IMR-90 (cell line): ENCODE measurements at regions not wholly inside any gene's neighbourhood (a gene's known extent, or its start where the extent isn't known, plus 50 kb on each side); places are given as distances from the start of the nearest gene placed in this dataset.

Experiments used
- ATAC-seq: fragments of 200-7000 bp; cut with Tn5 transposase; 2 replicates; pipeline ENCODE4 v1.9.1; 2020; ENCODE audit warnings: low read depth, mild to moderate bottlenecking, moderate library complexity
- BruUV-seq: library from RNA; stranded (reverse); fragments of 400-500 nt; replicated peaks from 2 replicates; lab custom pipeline; 2021; lab: Mats Ljungman, UMichigan
- CTCF ChIA-PET: fragments of 300-600 bp; formaldehyde crosslinking; extraction: SDS; loops from one replicate; lab custom pipeline; 2021; ENCODE audit warnings: antibody characterized with exemption; lab: Yijun Ruan, JAX
- POLR2A ChIA-PET: fragments of 300-600 bp; sonication (Branson Sonifier 250); formaldehyde crosslinking; loops from one replicate; lab custom pipeline; 2022; ENCODE audit warnings: antibody characterized with exemption; ENCODE audit not compliant: unreplicated experiment; lab: Charles Lee
- DNase-seq: peaks from one replicate; pipeline ENCODE4 v3.0.0; 2013
- H2AFZ ChIP-seq: replicated peaks from 2 replicates; pipeline ENCODE3; 2013; ENCODE audit warnings: low read length, mild to moderate bottlenecking; ENCODE audit not compliant: poor library complexity
- H2AK5ac ChIP-seq: 2 replicates; pipeline ENCODE4 v1.6.1; 2013; ENCODE audit warnings: low read depth, low read length, inconsistent platforms
- H2AK9ac ChIP-seq: replicated peaks from 2 replicates; pipeline ENCODE3; 2013; ENCODE audit warnings: mild to moderate bottlenecking, low read depth, low read length, moderate library complexity; ENCODE audit not compliant: poor library complexity
- H2BK120ac ChIP-seq: 2 replicates; pipeline ENCODE4 v1.6.1; 2013; ENCODE audit warnings: low read depth, low read length, inconsistent platforms
- H2BK15ac ChIP-seq: 3 replicates; pipeline ENCODE4 v1.6.1; 2013; ENCODE audit warnings: low read depth, low read length, inconsistent platforms
- H2BK20ac ChIP-seq: 2 replicates; pipeline ENCODE4 v1.6.1; 2013; ENCODE audit warnings: low read depth, mild to moderate bottlenecking, inconsistent platforms, low read length, moderate library complexity
- H2BK5ac ChIP-seq: 2 replicates; pipeline ENCODE4 v1.6.1; 2013; ENCODE audit warnings: mild to moderate bottlenecking, low read depth, low read length, inconsistent platforms; ENCODE audit not compliant: poor library complexity, severe bottlenecking
- H3K14ac ChIP-seq: replicated peaks from 2 replicates; pipeline ENCODE4 v1.6.1; 2013; ENCODE audit warnings: low read depth, low read length, inconsistent platforms
- H3K18ac ChIP-seq: 2 replicates; pipeline ENCODE4 v1.6.1; 2013; ENCODE audit warnings: low read depth, low read length, control low read depth
- H3K23ac ChIP-seq: 2 replicates; pipeline ENCODE4 v1.6.1; 2013; ENCODE audit warnings: low read depth, low read length, inconsistent platforms
- H3K27ac ChIP-seq: 2 replicates; pipeline ENCODE4 v1.5.1; 2013; ENCODE audit warnings: mild to moderate bottlenecking, control low read depth, low read length; ENCODE audit not compliant: insufficient read depth
- H3K27me3 ChIP-seq: 2 replicates; pipeline ENCODE4 v1.6.1; 2013; ENCODE audit warnings: low read length; ENCODE audit not compliant: control insufficient read depth, insufficient read depth
- H3K36me3 ChIP-seq: 2 replicates; pipeline ENCODE4 v1.6.1; 2013; ENCODE audit warnings: low read length, mixed read lengths; ENCODE audit not compliant: control insufficient read depth, insufficient read depth
- H3K4ac ChIP-seq: 2 replicates; pipeline ENCODE4 v1.6.1; 2013; ENCODE audit warnings: low read depth, low read length, inconsistent platforms
- H3K4me1 ChIP-seq: 2 replicates; pipeline ENCODE4 v1.6.1; 2013; ENCODE audit warnings: low read length, mixed read lengths; ENCODE audit not compliant: control insufficient read depth, insufficient read depth
- H3K4me2 ChIP-seq: 2 replicates; pipeline ENCODE4 v1.6.1; 2013; ENCODE audit warnings: low read depth, mild to moderate bottlenecking, control low read depth, low read length, moderate library complexity
- H3K4me3 ChIP-seq: 2 replicates; pipeline ENCODE4 v1.5.1; 2013; ENCODE audit warnings: low read depth, mild to moderate bottlenecking, control low read depth, low read length, moderate library complexity; ENCODE audit not compliant: insufficient read depth
- H3K56ac ChIP-seq: 2 replicates; pipeline ENCODE4 v1.6.1; 2013; ENCODE audit warnings: low read length, inconsistent platforms; ENCODE audit not compliant: insufficient read depth; ENCODE audit errors: extremely low read depth
- H3K79me1 ChIP-seq, 2 experiments: 2 replicates each; pipeline ENCODE4 v1.6.1; 2013; ENCODE audit warnings: low read length in 2 of 2, inconsistent platforms in 1 of 2, low read depth in 1 of 2
- H3K9ac ChIP-seq: 2 replicates; pipeline ENCODE4 v1.6.1; 2013; ENCODE audit warnings: low read depth, low read length, control low read depth
- H3K9me1 ChIP-seq: 2 replicates; pipeline ENCODE4 v1.6.1; 2013; ENCODE audit warnings: low read length, inconsistent platforms; ENCODE audit not compliant: insufficient read depth
- H3K9me3 ChIP-seq: 2 replicates; pipeline ENCODE4 v1.6.1; 2013; ENCODE audit warnings: low read length; ENCODE audit not compliant: control insufficient read depth, insufficient read depth
- H4K20me1 ChIP-seq: 2 replicates; pipeline ENCODE4 v1.6.1; 2013; ENCODE audit warnings: low read length, inconsistent platforms; ENCODE audit not compliant: insufficient read depth
- H4K5ac ChIP-seq: 2 replicates; pipeline ENCODE4 v1.6.1; 2013; ENCODE audit warnings: mild to moderate bottlenecking, low read depth, low read length, control low read depth
- H4K8ac ChIP-seq, 2 experiments: 2 replicates each; pipeline ENCODE4 v1.6.1; 2013; ENCODE audit warnings: low read depth in 2 of 2, low read length in 2 of 2, control low read depth in 1 of 2, inconsistent platforms in 1 of 2
- H4K91ac ChIP-seq: 2 replicates; pipeline ENCODE4 v1.6.1; 2013; ENCODE audit warnings: low read depth, low read length, inconsistent platforms; ENCODE audit not compliant: insufficient read depth
- BHLHE40 ChIP-seq: fragments of 150-350 bp; IDR thresholded peaks from 2 replicates; pipeline ENCODE4 v1.6.1; 2016; ENCODE audit warnings: mild to moderate bottlenecking, low read depth, low read length
- CEBPB ChIP-seq: IDR thresholded peaks from 2 replicates; pipeline ENCODE4 v1.6.1; 2012; ENCODE audit warnings: low read depth, low read length, improper control_type of control experiment
- CHD1 ChIP-seq: IDR thresholded peaks from 2 replicates; pipeline ENCODE4 v1.6.1; 2012; ENCODE audit warnings: low read depth, low read length, improper control_type of control experiment
- CTCF ChIP-seq: conservative IDR thresholded peaks from 2 replicates; pipeline ENCODE4 v1.5.1; 2012; ENCODE audit warnings: mild to moderate bottlenecking, low read depth, low read length, improper control_type of control experiment
- ELK1 ChIP-seq: fragments of 150-350 bp; IDR thresholded peaks from 2 replicates; pipeline ENCODE4 v1.6.1; 2016; ENCODE audit warnings: low read depth, mild to moderate bottlenecking, low read length, moderate library complexity, borderline replicate concordance
- FOS ChIP-seq: fragments of 150-350 bp; IDR thresholded peaks from 2 replicates; pipeline ENCODE4 v1.6.1; 2016; ENCODE audit warnings: low read depth, low read length
- MAFK ChIP-seq: IDR thresholded peaks from 2 replicates; pipeline ENCODE4 v1.6.1; 2012; ENCODE audit warnings: low read depth, low read length, improper control_type of control experiment
- MAZ ChIP-seq: IDR thresholded peaks from 2 replicates; pipeline ENCODE4 v1.6.1; 2012; ENCODE audit warnings: low read depth, mild to moderate bottlenecking, low read length, improper control_type of control experiment, moderate library complexity, borderline replicate concordance
- MXI1 ChIP-seq: IDR thresholded peaks from 2 replicates; pipeline ENCODE4 v1.6.1; 2012; ENCODE audit warnings: low read depth, mild to moderate bottlenecking, low read length, moderate library complexity, borderline replicate concordance
- NFE2L2 ChIP-seq: fragments of 150-350 bp; IDR thresholded peaks from 2 replicates; pipeline ENCODE4 v1.6.1; 2016; ENCODE audit warnings: low read depth, mild to moderate bottlenecking, low read length
- POLR2A ChIP-seq: IDR thresholded peaks from 2 replicates; pipeline ENCODE4 v1.6.1; 2012; ENCODE audit warnings: mild to moderate bottlenecking, low read depth, low read length
- RAD21 ChIP-seq: IDR thresholded peaks from 2 replicates; pipeline ENCODE4 v1.6.1; 2012; ENCODE audit warnings: low read length, improper control_type of control experiment
- RCOR1 ChIP-seq: IDR thresholded peaks from 2 replicates; pipeline ENCODE4 v1.6.1; 2012; ENCODE audit warnings: mild to moderate bottlenecking, low read length, improper control_type of control experiment; ENCODE audit not compliant: insufficient replicate concordance
- RFX5 ChIP-seq: IDR thresholded peaks from 2 replicates; pipeline ENCODE4 v1.8.0; 2012; ENCODE audit warnings: low read depth, mild to moderate bottlenecking, low read length, moderate library complexity
- SMC3 ChIP-seq: fragments of 150-350 bp; IDR thresholded peaks from 2 replicates; pipeline ENCODE4 v1.6.1; 2016; ENCODE audit warnings: low read depth, mild to moderate bottlenecking, antibody characterized with exemption, low read length, moderate library complexity
- WGBS, 2 experiments: methylation state at CpG; one replicate each; pipeline versions ENCODE4 v1.1.5 to v1.1.7; 2013; ENCODE audit warnings: missing lambda C conversion rate in 2 of 2; ENCODE audit not compliant: insufficient read length in 1 of 2; ENCODE audit errors: extremely low coverage in 2 of 2; 5-methylcytosine and 5-hydroxymethylcytosine counted together
- dilution Hi-C: fragments of 300-500 bp; cut with HindIII; formaldehyde crosslinking; loops from one replicate; pipeline ENCODE4 v1.14.3; 2018; ENCODE audit warnings: low sequenced_read_pairs; ENCODE audit not compliant: unreplicated experiment
- in situ Hi-C: fragments of 300-500 bp; cut with MboI; formaldehyde crosslinking; loops from 3 replicates; pipeline ENCODE4 v1.14.3; 2019; ENCODE audit warnings: low sequenced_read_pairs, inconsistent platforms, mixed read lengths
- intact Hi-C: fragments of 100-400 bp; cut with micrococcal nuclease; formaldehyde crosslinking; loops from 2 replicates; pipeline ENCODE4 v1.10.0; 2022
- TF ChIP-seq, protein P1 (sequence below): fragments of 150-350 bp; IDR thresholded peaks from 2 replicates; pipeline ENCODE4 v1.6.1; 2017; ENCODE audit warnings: mild to moderate bottlenecking, antibody characterized with exemption, low read length, low read depth

DNA sequence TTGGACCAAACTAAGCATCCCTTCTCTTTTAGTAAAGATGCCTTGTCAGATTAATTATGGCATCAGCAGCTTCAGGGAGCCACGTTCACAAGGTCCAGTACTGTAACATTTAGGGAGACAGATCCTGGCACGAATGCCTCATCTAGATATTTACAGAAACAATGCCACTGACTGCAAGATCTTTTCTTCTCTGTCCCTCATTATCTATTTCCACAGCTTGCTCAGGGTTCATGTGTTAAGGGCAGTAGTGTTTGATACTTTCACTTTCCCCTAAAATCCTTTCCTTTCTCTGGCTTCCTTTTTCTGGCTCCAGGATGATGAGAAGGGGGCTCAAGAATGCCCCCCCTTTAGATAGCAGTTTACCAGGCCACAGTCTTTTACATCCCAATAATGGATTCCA, 393.9 kb downstream of the BCL11A start:
- no peaks in the 10 kb centered on the region for H3K4me1 ChIP-seq
- no peaks in the 10 kb centered on the region for H3K79me1 ChIP-seq
- H2BK15ac ChIP-seq = no peak overlapping the region
- H3K27me3 ChIP-seq = no peaks in the 10 kb centered on the region
- H3K23ac ChIP-seq = no peak overlapping the region
- H2BK120ac ChIP-seq = no peak overlapping the region
- no TSS peak for BruUV-seq
- H4K91ac ChIP-seq = no peak overlapping the region
- H4K20me1 ChIP-seq = no peaks in the 10 kb centered on the region
- in situ Hi-C loops = no loop called here
- ATAC-seq (no peak), DNase-seq (no peak)
- H2AK5ac ChIP-seq = no peak overlapping the region
- no peak overlapping the region for H3K4ac ChIP-seq
- intact Hi-C loops = no loop called here
- H3K9me3 ChIP-seq = peaks cover 3% of the 10 kb centered on the region; the same call in 1 of the 2 replicates
- no CpG with 5 or more reads among the region's 2 CpGs for WGBS, 2 experiments
- H3K9me1 ChIP-seq = no peaks in the 10 kb centered on the region
- H2BK20ac ChIP-seq = no peak overlapping the region
- H3K4me3 ChIP-seq = no peak overlapping the region
- H2AK9ac ChIP-seq = no peak overlapping the region
- H3K56ac ChIP-seq = no peak overlapping the region
- ChIA-PET POLR2A (no interaction called here), CTCF (no interaction called here)
- H3K27ac ChIP-seq = no peak overlapping the region
- no peak overlapping the region for H3K4me2 ChIP-seq
- H3K36me3 ChIP-seq = no peaks in the 10 kb centered on the region
- no peak overlapping the region for H2BK5ac ChIP-seq
- H4K5ac ChIP-seq = no peak overlapping the region
- no peak overlapping the region for H4K8ac ChIP-seq
- dilution Hi-C loops = no loop called here
- H3K14ac ChIP-seq = no peak overlapping the region
- H2AFZ ChIP-seq = no peak overlapping the region
- TF ChIP-seq SMC3 (no peak), ELK1 (no peak), BHLHE40 (no peak), MXI1 (no peak), RFX5 (no peak), RCOR1 (no peak), CEBPB (no peak), MAFK (no peak), MAZ (no peak), CHD1 (no peak), FOS (no peak), CTCF (no peak), POLR2A (no peak), RAD21 (no peak), NFE2L2 (no peak)
- TF ChIP-seq, protein P1, sequence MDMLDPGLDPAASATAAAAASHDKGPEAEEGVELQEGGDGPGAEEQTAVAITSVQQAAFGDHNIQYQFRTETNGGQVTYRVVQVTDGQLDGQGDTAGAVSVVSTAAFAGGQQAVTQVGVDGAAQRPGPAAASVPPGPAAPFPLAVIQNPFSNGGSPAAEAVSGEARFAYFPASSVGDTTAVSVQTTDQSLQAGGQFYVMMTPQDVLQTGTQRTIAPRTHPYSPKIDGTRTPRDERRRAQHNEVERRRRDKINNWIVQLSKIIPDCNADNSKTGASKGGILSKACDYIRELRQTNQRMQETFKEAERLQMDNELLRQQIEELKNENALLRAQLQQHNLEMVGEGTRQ = no peak
- no peak overlapping the region for H3K18ac ChIP-seq
- no peak overlapping the region for H3K9ac ChIP-seq
